HG02571 (cell line): ENCODE measurements at regions not wholly inside any gene's neighbourhood (a gene's known extent, or its start where the extent isn't known, plus 50 kb on each side); places are given as distances from the start of the nearest gene placed in this dataset.

Source experiments
- ATAC-seq: cut with Tn5 transposase; IDR thresholded peaks from one replicate; pipeline ENCODE4 v1.9.1; 2021; ENCODE audit warnings: mild to moderate bottlenecking, moderate library complexity; ENCODE audit not compliant: unreplicated experiment

DNA sequence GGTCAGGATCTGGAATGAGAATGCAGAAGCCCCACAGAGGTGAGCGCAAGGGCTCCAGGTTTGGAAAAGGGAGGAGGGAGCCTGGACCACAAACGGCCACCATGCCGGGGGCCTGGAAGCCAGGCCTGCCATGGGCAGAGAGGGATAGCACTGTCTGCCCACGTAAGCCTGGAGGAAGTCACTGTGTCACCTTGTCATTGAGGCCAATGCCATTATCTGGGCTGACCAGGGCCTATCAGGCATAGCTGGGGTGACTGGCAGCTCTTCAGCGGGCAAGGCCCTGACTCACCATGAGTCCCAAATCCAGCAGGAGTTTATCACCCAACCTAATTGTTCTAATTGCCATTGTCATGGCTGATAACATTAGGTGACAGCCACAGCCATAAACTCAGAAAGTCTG lies 84.6 kb downstream of the MATN1 start:
- ATAC-seq: no peak

DNA sequence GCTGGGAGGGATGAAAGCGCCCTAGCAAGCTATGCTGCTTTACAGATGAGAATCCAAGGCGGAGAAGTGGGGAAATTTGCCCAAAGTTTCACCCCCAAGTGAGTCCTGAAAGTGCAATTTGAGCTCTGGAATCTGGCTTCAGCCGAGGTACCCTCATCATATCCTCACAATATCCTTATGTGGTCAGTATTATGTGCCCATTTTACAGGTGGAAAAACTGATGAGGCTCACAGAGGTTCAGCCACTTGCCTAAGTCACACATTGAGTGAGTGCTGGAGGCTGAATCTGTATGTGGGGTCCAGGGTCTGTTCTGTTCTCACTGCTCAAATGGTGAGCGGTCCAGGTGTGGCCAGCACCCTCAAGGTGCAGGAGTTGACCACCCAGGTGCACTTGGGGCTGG lies 85.3 kb downstream of the MATN1 start:
- ATAC-seq: no peak

DNA sequence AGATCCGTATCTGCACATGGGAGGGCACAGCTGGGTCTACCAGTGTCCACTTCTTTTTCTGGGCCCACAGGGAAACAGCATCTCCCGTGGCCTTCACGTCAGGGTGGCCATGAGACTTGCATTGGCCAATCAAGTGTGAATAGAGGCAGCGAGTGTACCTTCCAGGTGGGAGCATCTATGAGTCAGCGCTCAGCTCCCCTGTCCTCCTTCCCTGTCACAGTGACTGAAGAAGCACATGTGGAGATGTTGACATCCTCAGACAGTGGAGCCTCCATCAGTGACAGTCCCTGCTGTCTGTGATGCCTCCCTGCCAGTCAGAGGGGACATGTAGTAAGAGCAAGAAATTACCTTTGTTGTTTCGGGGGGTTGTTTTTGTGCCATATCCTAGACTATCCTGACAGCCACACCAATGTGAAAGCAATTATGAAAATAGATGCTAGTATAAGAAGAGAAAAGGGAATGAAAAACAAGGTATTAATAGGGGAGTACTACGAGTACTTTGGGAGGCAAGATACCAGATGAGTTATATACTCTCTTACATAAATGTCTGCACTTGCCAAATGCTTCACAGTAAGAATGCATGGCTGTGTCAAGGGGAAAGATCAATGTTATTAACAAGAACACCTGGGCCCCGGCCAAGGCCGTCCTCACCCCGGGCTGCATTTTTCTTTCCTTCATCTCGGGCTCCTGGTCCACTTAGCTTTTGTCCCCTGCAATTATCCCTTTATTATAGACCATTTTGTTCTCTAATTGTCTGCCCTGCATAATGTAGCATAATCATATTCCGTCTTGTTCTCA lies 86.0 kb downstream of the MATN1 start:
- ATAC-seq: no peak

DNA sequence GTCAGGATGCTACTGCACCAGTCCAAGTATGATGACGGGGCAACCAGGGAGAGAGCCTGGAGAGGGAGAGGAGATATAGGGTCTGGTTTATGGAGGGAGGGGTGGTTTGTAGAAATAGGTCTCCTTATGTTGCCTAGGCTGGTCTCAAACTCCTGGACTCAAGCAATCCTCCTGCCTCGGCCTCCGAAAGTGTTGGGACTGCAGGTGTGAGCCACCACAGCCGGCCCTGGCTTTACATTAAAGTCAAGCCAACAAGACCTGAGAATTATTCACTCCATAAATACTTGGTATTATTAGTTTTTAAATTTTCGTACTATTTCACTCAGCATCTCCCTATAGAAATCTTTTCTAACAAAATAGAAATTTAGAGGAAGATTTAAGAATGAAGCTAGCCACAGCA lies 86.8 kb downstream of the MATN1 start:
- ATAC-seq: no peak

DNA sequence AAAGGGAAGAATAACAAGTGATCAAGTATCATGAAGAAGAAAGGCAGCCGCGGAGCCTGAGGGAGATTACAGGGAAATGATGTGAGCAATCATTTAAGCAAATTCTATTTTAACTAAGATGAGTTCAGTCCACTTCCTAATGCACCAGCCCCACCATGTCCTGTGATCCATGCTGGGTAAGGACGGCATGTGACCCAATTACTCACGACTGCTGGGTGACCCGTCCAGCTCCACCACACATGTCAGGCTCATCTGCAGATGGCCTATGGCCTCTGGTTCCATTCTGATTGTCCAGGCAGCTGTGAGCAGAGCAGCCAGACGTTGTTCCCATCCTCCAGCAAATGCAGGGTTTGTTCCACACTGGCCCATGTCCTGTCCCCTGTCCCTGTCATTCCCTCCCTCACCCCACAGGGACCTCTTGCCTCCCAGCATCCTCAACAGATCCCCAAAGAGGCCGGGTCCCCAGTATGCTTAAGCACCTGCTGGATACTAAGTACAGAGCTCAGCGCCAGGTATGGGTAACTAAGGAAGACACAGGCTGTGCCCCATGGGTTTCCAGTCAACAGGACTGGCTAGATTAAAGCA lies 87.9 kb downstream of the MATN1 start:
- no peak for ATAC-seq

DNA sequence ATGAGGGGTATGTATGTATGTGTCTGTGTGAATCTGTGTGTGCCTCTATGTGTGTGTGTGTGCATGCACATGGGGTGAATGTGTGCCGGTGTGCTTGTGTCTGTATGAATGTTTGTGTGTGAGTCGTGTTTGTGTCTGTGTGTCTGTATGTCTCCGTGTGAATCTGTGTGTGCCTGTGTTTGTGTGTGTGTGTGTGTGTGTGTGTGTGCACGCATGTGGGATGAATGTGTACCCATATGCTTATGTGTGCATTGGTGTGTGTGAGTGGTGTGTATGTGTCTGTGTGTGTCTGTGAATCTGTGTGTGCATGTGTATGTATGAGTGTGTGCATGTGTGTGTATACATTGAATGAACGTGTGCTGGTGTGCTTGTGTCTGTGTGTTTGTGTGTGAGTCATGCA lies 88.9 kb downstream of the MATN1 start:
- ATAC-seq: no peak

DNA sequence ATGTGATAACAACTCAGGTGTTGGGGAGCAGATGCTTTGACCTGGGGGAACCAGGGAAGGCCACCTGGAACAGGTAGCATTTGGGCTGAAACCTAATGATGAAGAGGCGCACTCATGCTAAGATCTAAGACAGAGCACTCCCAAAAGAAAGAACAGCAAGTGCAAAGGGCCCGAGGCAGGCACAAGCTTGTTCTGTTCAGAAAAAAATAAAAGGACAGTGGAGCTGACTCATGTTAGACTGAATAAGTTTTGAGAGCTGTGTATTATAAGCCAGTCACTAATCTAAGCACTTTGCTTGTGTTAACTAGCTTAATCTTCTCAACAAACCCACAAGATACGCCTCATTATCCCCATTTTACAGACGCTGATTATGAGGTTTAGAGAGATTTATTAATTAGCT lies 90.1 kb downstream of the MATN1 start:
- no peak for ATAC-seq

DNA sequence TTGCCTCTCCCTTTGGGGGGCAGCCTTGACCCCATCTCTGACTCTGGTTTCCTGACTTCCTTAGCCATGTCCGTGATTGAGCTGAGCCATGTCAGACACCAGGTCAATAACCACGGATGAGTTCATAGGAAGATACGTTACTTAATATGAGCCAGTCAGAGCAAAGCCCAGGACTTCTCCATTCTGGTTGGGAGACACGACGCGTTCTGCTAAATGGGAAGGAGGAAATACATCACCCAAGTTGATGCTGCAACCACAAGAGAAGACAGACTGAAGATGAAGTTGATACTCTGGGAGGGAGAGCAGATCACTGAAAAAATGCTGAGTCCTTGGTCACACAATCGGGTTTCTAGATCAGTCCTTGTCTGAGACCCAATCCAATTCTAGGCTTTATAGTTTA lies 90.9 kb downstream of the MATN1 start:
- no peak for ATAC-seq

DNA sequence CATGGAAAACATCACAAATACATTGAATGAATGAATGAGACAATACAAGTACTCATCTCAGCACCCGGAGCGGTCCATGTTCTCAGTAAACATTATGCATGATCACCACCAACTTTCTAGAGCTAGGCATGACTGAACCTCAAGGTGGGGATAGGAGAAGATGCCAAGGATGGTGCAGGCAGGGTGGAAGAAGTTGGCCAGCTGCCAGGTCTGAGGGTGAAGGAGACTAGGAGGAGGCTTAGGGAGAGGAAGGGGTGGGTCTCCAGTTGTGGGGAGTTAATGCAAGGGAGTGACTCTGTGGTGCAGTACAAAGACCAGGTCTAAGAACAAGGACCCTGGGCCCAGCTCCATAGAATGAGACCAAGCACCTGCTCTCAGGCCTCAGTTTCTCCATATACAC lies 91.7 kb downstream of the MATN1 start:
- no peak for ATAC-seq

DNA sequence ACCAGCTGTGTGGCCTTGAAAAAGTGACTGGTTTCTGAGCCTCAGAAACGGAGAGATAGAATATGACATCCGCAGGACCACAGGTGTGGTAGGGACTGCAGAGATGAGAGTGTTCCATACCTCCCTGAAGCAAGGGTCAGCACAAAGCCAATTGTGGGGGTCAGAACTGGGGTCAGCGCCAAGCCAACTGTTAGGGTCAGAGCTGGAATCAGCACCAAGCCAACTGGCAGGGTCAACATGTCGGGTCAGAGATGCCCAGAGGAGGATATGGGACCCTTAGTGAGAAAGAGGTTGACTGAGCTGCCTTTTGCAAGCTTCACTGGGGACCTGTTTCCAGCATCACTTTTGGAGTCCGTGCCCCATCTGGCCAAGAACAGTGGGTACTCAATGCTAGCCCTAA lies 93.9 kb downstream of the MATN1 start:
- no peak for ATAC-seq

DNA sequence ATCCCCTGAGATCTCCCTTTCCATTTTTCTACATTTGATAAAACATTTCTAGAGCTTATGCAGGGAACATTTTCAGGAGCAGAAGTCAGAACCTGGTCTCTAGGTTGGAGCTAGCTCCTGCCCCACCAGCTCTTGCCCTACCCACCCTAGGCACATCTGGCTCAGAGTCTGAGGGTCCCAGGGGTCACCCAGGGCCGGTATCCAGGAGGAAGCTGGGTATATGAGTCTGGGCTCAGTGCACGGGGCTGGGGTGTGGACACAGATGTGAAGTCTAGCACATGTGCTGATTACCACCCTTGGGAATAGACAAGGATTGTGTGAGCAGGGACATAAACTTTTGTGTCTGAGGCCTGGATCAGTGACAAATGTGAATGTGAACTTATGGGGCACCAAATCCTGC lies 95.4 kb downstream of the MATN1 start:
- no peak for ATAC-seq

DNA sequence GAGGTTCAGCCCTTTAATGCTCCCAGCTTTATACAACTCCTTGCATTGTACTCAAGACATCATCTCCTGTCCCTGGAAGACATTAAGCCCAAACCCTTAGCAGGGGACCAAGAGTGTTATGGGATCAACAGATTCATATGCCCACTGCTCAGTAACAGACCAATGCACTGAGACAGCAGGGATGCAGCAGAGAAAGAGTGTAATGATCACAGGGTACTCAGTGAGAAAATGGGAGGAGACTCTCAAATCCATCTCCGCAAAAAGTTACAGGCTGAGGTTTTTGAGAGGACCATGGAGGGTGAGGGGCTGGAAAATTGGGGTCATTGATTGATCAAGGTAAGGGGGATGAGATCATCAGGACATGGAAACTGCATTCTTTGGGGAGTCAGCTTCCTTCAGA lies 96.2 kb downstream of the MATN1 start:
- no peak for ATAC-seq

DNA sequence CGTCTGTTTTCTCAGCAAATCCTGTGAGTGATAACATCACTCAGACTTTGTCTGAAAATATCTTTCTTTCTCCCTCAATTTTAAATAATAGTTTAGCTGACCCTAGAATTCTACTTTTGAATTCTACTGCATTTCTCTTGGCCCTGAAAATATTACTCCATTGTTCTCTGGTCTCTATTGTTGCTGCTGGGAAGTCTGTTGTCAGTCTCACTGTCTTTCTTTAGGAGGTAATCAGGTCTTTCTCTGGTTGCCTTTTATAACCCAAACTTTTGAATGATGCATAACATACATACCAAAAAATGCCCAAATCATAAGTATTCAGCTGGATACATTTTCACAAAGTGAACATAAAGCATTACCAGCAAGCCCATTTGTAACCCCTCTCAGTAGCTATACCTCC lies 100.0 kb downstream of the MATN1 start:
- ATAC-seq: no peak

DNA sequence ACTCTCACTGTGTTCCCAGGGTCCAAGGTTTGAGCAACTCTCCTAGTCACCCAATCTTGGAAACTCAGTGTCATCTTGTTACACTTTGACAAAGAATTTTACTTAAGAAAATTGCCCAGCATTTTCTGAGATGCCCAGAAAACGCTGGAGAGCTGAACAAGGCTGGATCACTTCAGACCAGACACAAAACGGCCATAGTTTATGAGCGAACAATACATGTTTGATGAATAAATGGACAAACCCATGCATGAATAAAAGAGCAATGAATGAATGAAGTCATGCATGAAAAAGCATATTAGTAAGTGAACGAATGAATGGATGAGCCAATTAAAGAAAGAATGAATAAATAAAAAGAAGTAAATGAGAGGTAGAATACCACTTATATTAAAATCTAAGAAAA lies 103.8 kb downstream of the MATN1 start:
- no peak for ATAC-seq

DNA sequence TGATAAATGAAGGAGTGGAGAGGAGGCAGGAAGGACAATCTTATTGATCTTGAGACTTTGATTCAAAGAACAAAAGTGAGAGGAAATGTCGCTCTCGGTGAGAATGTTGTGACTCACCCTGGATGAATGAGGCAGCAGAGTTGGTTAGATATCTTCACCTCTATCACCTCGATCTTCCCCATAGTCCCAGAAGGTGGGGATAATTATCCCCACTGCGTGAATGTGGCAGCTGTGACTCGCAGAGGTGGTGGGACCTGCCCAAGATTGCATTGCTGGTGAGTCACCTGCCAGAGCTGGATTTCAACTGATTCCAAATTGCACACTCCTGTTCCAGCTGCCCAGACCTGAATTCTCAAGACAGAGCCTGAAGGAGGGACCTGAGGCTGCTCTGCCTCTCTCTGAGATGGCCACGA lies 105.0 kb downstream of the MATN1 start:
- ATAC-seq: no peak

DNA sequence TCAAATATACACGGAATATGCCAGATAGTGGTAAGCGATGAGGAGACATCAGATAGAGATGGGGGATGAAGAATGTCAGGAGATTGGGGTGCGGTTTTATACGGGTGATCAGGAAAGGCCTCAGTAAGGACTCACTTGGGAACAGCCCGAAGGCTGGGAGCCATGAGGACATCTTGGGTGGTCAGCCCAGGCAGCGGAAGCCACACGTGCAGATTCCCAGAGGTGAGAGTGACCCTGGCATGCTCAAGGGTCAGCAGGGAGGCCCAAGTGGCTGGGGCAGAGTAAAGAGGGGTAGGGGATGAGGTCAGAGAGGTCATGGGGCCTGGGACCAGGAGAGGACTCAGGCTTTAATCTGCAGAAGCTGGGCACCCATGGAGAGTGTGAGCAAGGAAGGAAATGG lies 106.6 kb downstream of the MATN1 start:
- ATAC-seq: no peak

DNA sequence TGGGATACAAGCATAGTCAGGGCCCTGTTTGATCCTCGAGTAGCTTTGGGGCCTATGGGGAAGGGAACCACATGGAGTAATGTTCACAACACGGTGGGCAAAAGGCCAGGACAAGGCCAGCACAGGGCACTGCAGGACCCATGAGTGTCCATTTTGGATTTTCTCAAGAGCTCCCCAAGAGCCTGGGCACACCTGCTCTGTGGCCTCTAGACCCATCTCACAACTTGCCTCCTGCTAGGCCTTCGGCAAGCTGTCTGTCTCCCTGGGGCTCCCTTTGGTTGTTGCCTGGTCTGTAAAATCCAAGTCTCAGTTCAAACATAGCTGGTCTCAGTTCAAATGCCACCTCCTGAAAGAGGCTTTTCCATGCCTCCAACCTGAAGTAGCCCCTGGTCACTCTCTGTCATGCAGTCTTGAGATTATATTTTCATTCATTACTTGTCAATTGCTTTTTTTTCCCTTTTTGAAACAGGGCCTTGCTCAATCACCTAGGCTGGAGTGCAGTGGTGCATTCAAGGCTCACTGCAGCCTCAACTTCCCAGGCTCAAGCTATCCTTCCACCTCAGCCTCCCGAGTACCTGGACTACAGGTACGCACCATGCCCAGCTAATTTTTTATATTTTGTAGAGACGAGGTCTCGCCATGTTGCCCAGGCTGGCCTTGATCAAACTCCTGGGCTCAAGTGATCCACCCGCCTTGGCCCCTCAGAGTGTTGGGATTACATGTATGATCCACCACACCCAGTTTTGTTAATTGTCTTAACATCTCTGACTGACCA lies 107.4 kb downstream of the MATN1 start:
- ATAC-seq: no peak

DNA sequence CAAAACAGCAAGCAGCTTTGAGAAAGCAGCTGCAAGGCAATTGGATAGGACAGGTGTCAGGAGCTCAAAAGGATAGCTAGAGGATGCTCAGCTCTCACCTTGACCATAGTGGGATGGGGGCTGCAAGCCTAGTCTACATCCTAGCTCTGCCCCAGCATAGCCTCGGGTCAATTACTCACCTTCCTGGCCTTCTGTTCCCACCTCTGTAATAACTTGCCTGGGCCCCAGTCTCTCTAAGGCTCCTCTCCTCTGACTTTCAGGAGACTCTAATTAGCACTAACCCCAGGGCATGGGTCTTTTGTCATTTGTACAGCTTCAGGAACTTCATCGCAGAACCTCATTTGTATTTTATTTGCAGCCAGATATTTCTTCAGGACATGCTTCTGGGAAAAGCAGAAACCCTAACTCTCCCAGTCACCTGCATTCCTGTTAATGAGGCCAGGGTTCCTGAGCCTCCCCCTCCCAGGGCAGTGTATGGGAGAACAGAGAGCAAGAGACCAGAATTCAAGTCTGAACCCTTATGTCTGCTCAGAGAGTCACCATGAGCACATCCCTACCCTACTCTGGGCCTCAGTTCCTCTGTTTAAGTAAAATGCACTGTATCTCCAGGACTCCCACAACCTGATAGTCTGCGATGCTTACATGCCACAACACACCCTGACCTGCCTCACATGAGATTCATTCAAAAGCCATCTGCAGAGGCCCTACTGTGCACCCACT lies 108.1 kb downstream of the MATN1 start:
- ATAC-seq: no peak

DNA sequence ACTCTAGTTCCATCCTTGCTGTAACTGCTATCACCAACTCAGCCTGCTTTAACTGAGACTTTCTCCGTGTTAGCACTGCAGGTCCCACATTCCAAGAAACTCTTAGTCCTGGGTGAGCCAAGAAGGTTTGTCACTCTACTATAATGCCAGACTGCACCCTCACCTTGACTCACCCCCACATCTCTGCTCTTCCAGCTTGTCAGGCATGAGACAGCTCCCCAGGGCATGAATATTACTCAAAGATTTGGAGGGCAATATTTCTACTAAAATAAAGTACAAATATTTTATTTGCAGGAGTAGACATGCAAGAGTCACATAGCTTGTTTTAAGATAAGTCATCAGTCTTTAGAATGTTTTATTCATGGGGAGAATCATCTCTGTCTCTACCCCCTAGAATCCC lies 110.2 kb downstream of the MATN1 start:
- no peak for ATAC-seq

DNA sequence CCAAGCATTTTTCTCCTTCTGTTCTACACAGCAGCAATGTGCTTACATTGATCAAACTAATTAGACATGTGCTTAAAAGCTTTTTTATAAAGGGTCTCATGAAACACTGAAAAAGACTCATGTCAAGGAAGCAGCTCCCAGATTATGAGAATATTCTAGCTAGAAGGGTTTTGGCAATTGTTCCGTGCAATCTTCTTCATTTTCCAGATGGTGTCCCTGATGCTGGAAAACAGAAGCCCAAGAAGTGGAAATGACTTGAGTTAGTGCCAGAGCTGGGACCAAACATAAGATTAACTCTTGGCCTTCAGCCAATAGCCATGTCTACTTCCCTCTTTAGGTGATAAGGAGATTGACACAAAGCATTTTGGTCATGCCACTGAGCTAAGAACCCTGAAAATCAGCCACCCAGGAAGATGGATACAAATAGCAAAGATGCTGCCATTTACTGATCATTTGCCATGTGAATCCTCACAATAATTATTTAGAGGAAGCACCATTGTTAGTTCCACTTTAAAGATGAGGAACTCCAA lies 110.8 kb downstream of the MATN1 start:
- no peak for ATAC-seq

DNA sequence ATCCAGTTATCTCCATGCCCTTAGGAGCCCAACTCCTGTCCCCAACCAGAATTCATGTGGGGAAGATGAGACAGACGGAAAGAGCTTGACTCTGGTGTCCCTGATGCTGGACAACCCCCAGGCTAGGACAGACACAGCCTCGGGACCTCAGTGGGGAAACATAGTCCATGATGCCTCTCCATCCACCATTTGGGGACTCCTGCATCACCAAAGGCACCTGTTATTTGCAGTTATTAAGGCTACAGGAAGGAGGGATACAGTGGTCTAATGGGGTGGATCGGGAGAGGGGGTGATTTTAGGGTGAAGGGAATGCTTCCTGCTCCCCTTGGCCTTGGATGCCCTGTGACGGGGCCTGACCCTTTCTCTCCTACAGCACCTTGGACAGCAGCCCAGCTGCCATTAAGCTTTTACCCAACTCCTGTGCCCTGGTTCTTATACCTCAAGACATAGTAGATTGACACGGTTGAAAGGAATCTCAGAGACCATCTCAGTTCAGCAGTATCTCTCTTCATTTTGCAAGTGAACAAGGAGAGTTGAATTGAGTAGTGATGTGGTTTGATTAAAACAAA lies 111.6 kb downstream of the MATN1 start:
- ATAC-seq: no peak
